HG02571 (cell line): ENCODE measurements at regions not wholly inside any gene's neighbourhood (a gene's known extent, or its start where the extent isn't known, plus 50 kb on each side); places are given as distances from the start of the nearest gene placed in this dataset.
"Not testable (repeated sequence)": the region's sequence is repeated elsewhere in the genome, so short reads cannot be mapped to it uniquely, and the experiment has no call there.

Experiments used
- ATAC-seq: cut with Tn5 transposase; IDR thresholded peaks from one replicate; pipeline ENCODE4 v1.9.1; 2021; ENCODE audit warnings: mild to moderate bottlenecking, moderate library complexity; ENCODE audit not compliant: unreplicated experiment

DNA sequence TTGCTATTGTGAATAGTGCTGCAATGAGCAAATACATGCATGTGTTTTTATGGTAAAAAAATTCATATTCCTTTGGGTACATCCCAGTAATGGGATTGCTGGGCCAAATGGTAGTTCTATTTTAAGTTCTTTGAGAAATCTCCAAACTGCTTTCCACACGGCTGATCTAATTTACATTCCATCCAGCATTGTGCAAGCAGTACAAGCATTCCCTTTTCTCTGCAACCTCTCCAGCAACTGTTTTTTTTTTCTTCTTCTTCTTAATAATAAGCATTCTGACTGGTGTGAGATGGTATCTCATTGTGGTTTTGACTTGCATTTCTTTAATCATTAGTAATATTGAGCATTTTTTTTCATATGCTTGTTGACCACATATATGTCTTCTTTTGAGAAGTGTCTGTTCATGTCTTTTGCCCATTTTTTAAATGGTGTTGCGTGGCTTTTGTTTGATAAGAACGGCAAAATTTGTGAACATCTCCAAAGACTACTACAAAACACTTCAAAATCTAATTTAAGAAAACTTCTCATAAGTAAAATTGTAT is 136.1 kb upstream of the MYO3A start:
- ATAC-seq, result no peak

GRCh38 chr10:25804505-25804904 is 129.5 kb upstream of the MYO3A start:
- ATAC-seq, result no peak

GRCh38 chr10:25805986-25806385 is 128.0 kb upstream of the MYO3A start:
- no peak for ATAC-seq

- no peak for ATAC-seq
These were observed 125.7 kb upstream of the MYO3A start for GRCh38 chr10:25808372-25808771.

DNA sequence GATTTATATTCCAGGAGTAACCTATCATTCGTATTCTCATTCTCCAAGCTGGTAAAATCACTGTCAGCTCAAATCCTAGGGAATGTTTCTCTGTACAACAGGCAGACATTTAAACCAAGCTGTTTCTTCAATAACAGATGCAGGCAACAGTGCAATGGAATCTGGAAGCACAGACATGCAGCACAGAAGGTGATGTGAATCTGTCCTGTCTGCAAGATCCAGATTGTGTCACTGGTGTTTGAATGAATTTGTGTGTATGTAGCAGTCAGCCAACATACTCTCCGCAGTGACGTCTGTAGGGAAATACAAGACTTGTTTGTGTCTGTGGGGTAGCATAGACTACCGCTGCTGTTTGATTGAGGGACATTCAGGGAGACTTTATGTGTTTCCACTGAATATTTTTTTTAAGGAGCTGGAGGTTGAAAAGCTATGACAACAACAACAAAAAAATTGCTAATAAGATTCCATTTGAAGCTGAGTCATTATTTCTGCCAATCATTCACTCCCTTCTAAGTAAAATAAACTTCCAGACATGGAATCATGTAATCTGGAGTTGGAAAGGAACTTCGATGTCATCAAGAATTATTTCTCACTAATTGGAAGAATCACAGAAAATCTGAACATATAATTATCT is 122.9 kb upstream of the MYO3A start:
- ATAC-seq, result no peak

- ATAC-seq, result no peak
These were observed 120.5 kb upstream of the MYO3A start for GRCh38 chr10:25813511-25813910.

DNA sequence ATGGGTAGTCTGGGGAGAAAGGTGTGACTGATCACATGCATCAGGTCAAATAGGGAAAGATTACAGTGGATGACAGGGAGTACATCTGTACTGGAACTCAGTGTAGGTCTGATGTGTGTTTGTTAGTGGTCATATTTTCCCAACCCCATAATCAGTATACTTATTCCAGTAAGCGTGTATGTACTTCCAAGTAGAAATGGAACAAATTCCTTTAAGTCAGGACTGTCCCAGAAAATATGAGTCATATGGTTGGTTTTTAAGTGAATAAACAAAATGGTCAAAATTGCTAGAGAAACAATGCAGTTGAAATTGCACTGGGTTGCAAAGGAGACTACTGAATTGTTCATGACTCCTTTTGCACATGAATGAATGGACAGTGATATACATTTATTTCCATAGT is 118.8 kb upstream of the MYO3A start:
- ATAC-seq, result no peak

DNA sequence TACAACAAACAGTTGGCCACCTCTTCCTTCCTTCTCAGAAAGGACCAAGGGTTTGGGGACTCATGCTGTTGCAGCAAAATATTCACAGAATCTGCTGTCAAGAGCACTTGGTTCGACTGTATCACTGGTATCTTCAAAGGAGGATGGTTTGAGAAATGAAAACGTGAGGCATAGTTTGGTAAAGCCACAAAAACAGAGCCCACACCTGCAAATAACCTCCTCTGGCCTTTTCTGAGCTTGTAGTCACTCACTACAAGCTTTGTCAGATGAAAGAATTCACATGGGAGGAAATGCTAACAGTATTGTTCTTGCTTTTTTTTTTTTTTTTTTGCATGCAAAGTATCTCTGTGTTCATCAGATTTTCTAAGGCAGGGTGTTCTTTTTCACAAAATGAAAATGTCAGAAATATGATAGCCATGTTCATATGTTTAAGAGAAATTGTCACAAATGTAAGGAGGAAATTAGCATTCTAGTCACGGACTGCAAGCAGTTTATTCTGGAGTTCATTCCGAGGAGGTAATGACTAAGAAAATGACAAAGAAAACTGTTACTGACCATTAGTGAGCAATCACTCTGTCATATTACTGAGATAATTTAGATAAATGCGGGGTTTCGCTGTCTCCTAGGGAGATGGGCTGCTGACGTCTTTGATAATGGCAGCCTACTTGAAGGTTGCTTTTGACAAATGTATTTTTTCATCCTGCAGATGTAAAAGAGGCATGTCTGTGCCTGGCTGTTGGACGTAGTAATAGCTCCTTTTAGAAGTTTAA is 117.8 kb upstream of the MYO3A start:
- ATAC-seq, result no peak

DNA sequence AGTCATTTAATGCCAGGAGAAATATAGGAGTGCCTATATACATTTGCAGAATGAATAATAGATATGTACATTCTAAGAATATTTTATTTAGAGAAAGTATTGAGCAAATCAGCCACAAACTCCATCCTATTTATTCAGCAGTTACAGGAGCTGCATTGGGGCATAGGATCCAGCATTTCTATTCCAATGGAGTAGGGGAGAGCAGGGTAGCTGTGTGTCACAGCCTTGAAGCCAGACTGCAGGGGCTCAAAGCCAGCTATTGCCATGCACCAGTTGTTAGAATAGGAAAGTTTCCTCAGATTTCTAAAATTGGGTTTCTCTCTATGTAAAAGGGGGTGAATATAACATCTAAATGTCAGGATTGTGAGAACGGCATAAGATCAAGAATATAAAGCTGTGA is 116.8 kb upstream of the MYO3A start:
- ATAC-seq, result no peak

DNA sequence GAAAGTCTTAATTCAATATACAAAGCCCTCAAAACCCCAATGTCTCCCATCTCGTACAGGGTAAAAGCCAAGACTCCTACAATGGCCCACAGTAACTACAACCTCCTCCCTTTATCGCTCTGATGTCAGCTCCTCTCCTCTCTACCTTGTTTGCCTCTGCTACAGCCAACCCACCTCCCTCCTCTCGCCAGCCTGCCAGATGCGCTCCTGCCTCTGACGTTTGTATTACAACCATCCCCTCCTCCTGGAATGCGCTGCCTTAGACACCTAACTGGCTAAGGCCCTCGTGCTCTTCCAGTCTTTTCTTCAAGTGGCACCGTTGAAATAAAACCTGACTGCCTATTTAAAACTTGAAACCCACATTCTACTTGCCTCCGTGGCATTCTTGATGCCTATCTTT is 115.3 kb upstream of the MYO3A start:
- ATAC-seq, result no peak

DNA sequence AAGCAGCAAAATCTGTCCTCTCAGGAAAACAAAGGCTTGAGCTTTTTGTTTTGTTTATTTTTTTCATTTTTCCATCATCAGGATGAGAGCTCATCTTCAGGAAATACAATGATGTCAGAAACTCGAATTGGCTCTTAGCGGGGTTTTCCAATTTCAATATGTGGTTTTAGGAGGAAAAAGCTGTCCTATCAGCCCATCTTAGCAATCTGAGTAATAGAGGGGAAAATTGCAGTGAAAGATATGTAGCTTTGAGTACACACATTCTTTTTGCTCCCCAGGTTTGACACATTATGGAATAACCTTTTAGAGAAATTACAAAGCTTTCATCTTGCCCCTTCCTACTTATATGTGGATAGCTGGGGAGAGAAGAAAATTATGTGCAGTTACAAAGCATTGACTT is 113.6 kb upstream of the MYO3A start:
- no peak for ATAC-seq

DNA sequence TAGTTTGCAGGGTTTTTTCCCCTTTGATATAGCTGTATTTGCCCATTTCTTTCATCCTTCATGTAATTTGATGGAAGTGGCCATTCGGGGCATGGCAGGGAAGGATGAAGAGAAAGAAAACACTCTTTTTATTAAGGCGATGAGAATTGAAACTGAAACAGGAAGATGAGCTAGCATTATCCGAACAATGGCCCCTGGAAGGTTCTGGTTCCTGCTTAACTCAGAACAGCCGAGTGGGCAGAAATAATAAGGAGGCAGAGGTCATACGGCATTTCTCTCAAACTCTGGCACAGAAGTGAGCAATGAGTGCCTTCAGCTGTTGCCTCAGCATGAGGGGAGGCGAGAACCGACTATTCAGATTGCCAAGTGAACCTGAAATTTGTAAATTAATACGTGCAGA is 113.2 kb upstream of the MYO3A start:
- ATAC-seq, result no peak

GRCh38 chr10:25824050-25824449 is 110.0 kb upstream of the MYO3A start:
- no peak for ATAC-seq

DNA sequence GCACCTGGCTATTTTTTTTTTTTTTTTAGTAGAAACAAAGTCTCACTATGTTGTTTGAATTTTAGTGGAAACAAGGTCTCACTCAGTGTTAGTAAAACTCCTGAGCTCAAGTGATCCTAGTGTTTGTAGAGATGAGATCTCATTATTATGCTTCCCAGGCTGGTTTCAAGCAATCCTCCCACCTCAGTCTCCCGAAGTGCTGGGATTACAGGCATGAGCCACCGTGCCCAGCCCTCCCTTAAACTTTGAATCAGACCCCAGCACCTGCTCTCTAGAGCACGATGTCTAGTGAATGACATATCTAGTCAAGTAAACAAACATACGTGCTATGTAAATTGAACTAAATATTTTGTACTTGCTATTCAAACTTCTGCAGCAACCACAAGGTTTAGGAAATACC is 105.6 kb upstream of the MYO3A start:
- ATAC-seq, result no peak

DNA sequence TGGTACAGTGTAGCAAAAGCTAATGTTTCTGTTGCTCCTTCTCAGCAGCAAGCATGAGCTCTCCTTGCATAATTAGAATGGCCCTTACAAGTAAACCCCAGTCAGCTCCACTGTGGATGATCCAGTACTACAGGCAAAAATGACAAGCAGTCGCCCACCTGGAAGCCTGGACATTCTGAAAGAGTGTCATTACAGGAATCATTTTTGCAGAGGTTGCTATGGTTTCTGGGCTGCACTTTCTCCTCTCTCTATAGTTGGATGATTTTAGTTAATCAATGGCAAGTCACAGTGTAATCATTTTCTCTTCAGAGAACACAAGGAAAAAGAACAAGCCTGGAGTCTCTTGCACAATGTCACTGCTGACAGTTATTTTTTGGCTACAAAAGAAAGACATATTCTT is 102.9 kb upstream of the MYO3A start:
- no peak for ATAC-seq

DNA sequence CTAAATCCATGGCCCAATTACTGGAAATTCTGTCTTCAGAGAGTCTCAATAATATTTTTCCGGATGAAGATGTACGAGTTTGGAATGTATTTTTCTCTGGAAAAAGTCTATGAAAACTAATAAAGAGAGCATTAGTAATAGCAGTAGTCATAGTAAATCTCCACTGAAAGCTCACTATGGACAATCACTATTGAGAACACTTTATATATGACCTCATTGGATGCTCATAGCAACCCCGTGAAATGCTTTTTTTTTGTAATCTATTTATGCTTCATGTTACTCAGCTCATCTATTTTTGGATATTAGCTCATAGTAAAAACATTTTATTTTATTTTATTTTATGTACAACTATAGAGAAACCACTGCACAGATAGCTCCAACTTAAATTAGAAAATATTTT is 94.3 kb upstream of the MYO3A start:
- ATAC-seq, result no peak

DNA sequence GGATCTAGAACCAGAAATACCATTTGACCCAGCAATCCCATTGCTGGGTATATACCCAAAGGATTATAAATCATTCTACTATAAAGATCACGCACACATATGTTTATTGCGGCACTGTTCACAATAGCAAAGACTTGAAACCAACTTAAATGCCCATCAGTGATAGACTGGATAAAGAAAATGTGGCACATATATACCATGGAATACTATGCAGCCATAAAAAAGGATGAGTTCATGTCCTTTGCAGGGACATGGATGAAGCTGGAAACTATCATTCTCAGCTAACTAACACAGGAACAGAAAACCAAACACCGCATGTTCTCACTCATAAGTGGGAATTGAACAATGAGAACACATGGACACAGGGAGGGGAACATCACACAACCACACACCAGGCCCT is 93.2 kb upstream of the MYO3A start:
- ATAC-seq, result not testable (repeated sequence)

- no peak for ATAC-seq
These were observed 91.9 kb upstream of the MYO3A start for GRCh38 chr10:25842146-25842545.

DNA sequence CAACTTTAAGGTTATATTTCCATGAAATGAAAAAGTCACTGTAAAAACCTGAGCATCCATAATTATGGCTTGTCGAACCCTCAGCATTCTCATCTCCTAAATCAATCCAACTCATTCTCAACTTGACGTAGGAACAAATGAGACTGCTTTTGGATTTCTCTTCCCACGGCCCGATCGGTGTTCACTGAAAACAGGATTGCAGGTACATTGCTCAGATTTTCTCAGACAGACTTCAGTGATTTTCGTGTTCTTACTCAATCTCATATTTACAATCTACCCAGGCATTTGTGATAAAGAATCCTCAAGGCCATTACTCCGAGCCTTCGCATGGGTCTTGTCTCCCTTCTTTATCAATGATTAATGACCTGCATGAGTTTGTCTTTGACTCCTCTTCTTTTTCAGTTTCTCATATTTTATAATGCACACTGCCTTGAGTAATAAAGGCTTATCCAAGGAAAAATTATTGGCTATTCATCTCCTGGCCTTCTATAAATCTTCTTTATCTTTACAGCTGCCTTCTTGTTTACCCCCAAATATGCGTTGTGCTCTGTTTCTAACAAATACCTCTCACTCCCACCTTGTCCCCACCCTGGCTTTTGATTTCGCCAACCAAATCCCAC is 90.4 kb upstream of the MYO3A start:
- no peak for ATAC-seq

DNA sequence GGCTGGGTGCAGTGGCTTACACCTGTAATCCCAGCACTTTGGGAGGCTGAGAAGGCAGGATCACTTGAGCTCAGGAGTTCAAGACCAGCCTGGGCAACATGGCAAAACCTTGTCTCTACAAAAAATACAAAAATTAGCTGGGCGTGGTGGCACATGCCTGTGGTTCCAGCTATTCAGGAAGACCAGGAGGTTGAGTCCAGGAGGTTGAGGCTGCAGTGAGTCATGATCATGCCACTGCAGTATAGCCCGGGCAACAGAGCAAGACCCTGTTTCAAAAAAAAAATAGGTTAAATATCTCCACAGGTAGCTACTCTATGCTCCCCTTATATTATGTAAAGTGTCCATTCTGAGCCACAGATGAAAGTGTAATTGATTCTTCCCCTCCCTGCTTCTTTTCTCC is 89.3 kb upstream of the MYO3A start:
- not testable (repeated sequence) for ATAC-seq

- no peak for ATAC-seq
These were observed 84.8 kb upstream of the MYO3A start for GRCh38 chr10:25849268-25849667.

- ATAC-seq, result no peak
These were observed 84.0 kb upstream of the MYO3A start for GRCh38 chr10:25849988-25850387.
